Kidney (tissue), 13 donors: ENCODE measurements at regions not wholly inside any gene's neighbourhood (a gene's known extent, or its start where the extent isn't known, plus 50 kb on each side); places are given as distances from the start of the nearest gene placed in this dataset.

Experiments
- DNase-seq, 5 donors: peaks; one replicate each; pipeline ENCODE4 v3.0.0-alpha.2; 2013 to 2020
- FAIRE-seq: peaks from 2 replicates; lab custom pipeline; 2012; peaks lifted over from hg19 to GRCh38; lab: Jason Lieb, UNC
- H3K27ac ChIP-seq, 2 donors: one replicate each; pipeline ENCODE4 v1.7.0; 2013; ENCODE audit warnings: low read depth in 2 of 2, low read length in 2 of 2, inconsistent platforms in 1 of 2
- H3K27me3 ChIP-seq: one replicate; pipeline ENCODE4 v1.7.1; 2013; ENCODE audit warnings: low read length, inconsistent platforms; ENCODE audit not compliant: control insufficient read depth, insufficient read depth
- H3K36me3 ChIP-seq, 3 donors: one replicate each; pipeline versions ENCODE4 v1.7.0 to v1.7.1; 2013; ENCODE audit warnings: low read length in 3 of 3, control low read depth in 1 of 3, inconsistent platforms in 1 of 3; ENCODE audit not compliant: insufficient read depth in 3 of 3, control insufficient read depth in 2 of 3
- H3K4me1 ChIP-seq, 3 donors: one replicate each; pipeline versions ENCODE4 v1.7.0 to v1.7.1; 2013; ENCODE audit warnings: low read length in 3 of 3, inconsistent platforms in 1 of 3, low read depth in 1 of 3; ENCODE audit not compliant: control insufficient read depth in 2 of 3, insufficient read depth in 2 of 3
- H3K4me3 ChIP-seq, 3 donors: one replicate each; pipeline versions ENCODE4 v1.7.0 to v1.8.1; 2013; ENCODE audit warnings: low read length in 3 of 3, control low read depth in 1 of 3, inconsistent platforms in 1 of 3
- H3K9ac ChIP-seq, 3 donors: one replicate each; pipeline versions ENCODE4 v1.7.0 to v1.7.1; 2013; ENCODE audit warnings: low read length in 3 of 3, control low read depth in 1 of 3, inconsistent platforms in 1 of 3
- H3K9me3 ChIP-seq, 3 donors: one replicate each; pipeline versions ENCODE4 v1.7.0 to v1.7.1; 2013; ENCODE audit warnings: low read length in 3 of 3, control low read depth in 1 of 3, inconsistent platforms in 1 of 3; ENCODE audit not compliant: control insufficient read depth in 2 of 3, insufficient read depth in 1 of 3
- CTCF ChIP-seq: IDR thresholded peaks from 3 replicates; pipeline ENCODE4 v1.5.1; 2012; ENCODE audit warnings: mild to moderate bottlenecking, moderate library complexity, borderline replicate concordance; ENCODE audit not compliant: insufficient read depth; ENCODE audit errors: extremely low read depth
- intact Hi-C: fragments of 100-400 bp; cut with DNase I; formaldehyde crosslinking; loops from one replicate; pipeline ENCODE4 v1.11.1; 2022
- donor health status: control.
- donor health status: control.
- donor health status: control.
- donor health status: control.
- donor health status: control.
- donor health status: DM: yes; HTN: yes; CAD: no.
- donor health status: Normal renal cell carcinoma (clear cell type).

GRCh38 chr2:128467321-128467969 is 148.8 kb upstream of the HS6ST1 start:
- Histone ChIP-seq H3K4me3 (no peak overlapping the region), H3K27me3 (no peaks in the 10 kb centered on the region), H3K4me1 (no peaks in the 10 kb centered on the region), H3K36me3 (no peaks in the 10 kb centered on the region), H3K9ac (no peak overlapping the region), H3K9me3 (peaks cover 0 to 17% (median 0%) of the 10 kb centered on the region in 3 donors), H3K27ac (no peak overlapping the region)
- intact Hi-C loops, result no loop called here
- peak in 1 of 5 donors; percentile 57 for DNase-seq
- TF ChIP-seq CTCF, result no peak
- no peak for FAIRE-seq

GRCh38 chr2:128468186-128468920 is 149.7 kb upstream of the HS6ST1 start:
- Histone ChIP-seq H3K9me3 (peaks cover 0 to 17% (median 0%) of the 10 kb centered on the region in 3 donors), H3K9ac (no peak overlapping the region), H3K27me3 (no peaks in the 10 kb centered on the region), H3K4me3 (no peak overlapping the region), H3K36me3 (no peaks in the 10 kb centered on the region), H3K27ac (no peak overlapping the region), H3K4me1 (peaks cover 0 to 3% (median 2%) of the 10 kb centered on the region in 3 donors)
- no peak for TF ChIP-seq CTCF
- intact Hi-C loops, result no loop called here
- FAIRE-seq (no peak), DNase-seq (peak in 1 of 5 donors; percentile 36)

GRCh38 chr2:128469203-128469602 is 150.5 kb upstream of the HS6ST1 start:
- Histone ChIP-seq H3K36me3 (no peaks in the 10 kb centered on the region), H3K4me1 (peaks cover 0 to 8% (median 6%) of the 10 kb centered on the region in 3 donors), H3K9ac (no peak overlapping the region), H3K4me3 (no peak overlapping the region), H3K9me3 (peaks cover 0 to 17% (median 0%) of the 10 kb centered on the region in 3 donors), H3K27me3 (no peaks in the 10 kb centered on the region), H3K27ac (no peak overlapping the region)
- TF ChIP-seq CTCF, result no peak
- FAIRE-seq (no peak), DNase-seq (no peak)
- intact Hi-C loops, result no loop called here
